Prostate gland (tissue), 2 donors: ENCODE measurements at regions not wholly inside any gene's neighbourhood (a gene's known extent, or its start where the extent isn't known, plus 50 kb on each side); places are given as distances from the start of the nearest gene placed in this dataset.

ENCODE experiments used
- CTCF ChIP-seq, 4 experiments: fragments of 200-600 bp in 2 of 4; fragments of 450-650 bp in 2 of 4; sonication (generic) in 2 of 4; IDR thresholded peaks; 1 replicate in 3 of 4; 2 replicates in 1 of 4; pipeline ENCODE4 v1.5.1; 2016 to 2019; ENCODE audit warnings: antibody characterized with exemption in 4 of 4, mild to moderate bottlenecking in 2 of 4, moderate library complexity in 2 of 4
- POLR2AphosphoS5 ChIP-seq: sonication (generic); formaldehyde crosslinking; IDR thresholded peaks from one replicate; pipeline ENCODE4 v1.6.1; 2017; ENCODE audit warnings: antibody characterized with exemption

GRCh38 chr13:61002686-61003085 is 413.0 kb downstream of the PCDH20 start:
- TF ChIP-seq POLR2AphosphoS5, result no peak
- TF ChIP-seq CTCF (IDR thresholded peaks at IDR 0.05), result no peak
